ENCODE measurements at regions not wholly inside any gene's neighbourhood (a gene's known extent, or its start where the extent isn't known, plus 50 kb on each side); places are given as distances from the start of the nearest gene placed in this dataset.

DNA sequence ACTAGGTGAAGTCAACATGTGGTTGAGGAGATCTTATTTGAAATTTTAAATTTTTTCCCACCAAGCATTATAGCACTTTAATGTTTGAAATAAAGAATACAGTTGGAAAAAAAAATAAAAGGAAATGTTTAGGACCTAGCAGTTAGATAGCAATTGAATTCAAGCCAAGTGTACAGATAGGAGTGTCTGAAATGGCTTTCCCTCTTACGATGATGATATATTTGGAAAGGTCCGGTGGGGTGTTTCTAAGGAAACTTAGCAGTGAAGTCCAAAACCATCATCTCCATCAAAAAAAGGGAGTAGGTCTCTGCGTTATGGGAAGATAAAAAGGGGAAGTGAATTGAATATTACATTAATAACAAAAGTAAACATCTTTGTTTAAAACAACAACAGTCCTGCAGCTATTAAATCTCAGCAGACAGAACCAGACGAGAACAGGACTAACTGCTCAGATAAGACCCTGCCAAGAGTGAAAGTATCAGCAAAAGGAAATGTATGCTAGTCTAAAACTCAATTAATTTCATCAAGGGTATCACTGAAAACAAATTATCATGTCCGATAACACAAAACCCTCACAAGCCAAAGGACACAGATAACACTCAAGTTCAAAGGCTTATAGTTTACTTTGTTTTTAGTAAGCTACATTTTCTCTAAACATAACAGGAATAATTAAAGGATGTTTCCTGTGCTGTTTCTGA lies 242.0 kb downstream of the BMP4 start:
- TF ChIP-seq, protein P1, sequence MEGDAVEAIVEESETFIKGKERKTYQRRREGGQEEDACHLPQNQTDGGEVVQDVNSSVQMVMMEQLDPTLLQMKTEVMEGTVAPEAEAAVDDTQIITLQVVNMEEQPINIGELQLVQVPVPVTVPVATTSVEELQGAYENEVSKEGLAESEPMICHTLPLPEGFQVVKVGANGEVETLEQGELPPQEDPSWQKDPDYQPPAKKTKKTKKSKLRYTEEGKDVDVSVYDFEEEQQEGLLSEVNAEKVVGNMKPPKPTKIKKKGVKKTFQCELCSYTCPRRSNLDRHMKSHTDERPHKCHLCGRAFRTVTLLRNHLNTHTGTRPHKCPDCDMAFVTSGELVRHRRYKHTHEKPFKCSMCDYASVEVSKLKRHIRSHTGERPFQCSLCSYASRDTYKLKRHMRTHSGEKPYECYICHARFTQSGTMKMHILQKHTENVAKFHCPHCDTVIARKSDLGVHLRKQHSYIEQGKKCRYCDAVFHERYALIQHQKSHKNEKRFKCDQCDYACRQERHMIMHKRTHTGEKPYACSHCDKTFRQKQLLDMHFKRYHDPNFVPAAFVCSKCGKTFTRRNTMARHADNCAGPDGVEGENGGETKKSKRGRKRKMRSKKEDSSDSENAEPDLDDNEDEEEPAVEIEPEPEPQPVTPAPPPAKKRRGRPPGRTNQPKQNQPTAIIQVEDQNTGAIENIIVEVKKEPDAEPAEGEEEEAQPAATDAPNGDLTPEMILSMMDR (IDR thresholded peaks at IDR 0.05), result no peak
- TF ChIP-seq POLR2A (IDR thresholded peaks at IDR 0.05), result no peak
